ENCODE measurements at regions not wholly inside any gene's neighbourhood (a gene's known extent, or its start where the extent isn't known, plus 50 kb on each side); places are given as distances from the start of the nearest gene placed in this dataset.

DNA sequence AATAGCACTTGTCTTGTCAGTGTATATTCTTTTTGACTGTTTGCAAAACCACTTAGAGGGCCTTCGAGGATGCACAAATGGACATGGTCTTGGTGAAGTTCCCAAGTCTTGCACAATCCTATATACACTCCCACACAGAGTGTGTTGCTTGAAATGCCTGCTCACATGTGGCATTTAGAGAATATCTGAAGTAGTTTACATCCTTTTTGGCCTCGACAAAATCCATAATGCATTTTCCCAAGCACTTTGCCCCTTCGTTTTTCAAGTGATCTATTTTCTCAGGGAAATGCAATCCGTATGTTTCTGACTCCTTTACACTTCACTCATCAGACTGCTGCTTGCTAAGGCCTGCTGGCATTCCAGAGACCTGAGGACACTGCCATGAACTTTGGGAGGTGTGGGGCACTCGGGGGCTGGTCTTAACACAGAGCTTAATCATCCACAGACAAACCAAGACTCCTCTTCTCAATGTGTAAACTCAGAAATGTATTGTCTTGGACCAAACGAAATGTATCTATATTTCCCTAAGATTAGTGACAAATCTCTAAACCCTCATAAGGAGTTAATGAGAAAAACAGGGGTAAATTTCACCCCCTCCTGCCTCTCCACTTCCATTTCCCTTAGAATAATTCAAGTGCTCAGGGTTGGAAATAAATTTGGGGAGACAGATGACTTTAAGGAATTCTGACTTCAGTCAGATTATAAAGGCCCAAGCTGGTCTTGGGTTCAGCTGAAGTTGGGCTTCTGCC is 219.3 kb upstream of the APCDD1 start:
- TF ChIP-seq TAF1 (IDR thresholded peaks at IDR 0.05; ENCODE audit: low read depth) (no peak), CEBPB (IDR thresholded peaks at IDR 0.05) (peak; percentile 7; the same call in 1 of the 2 replicates), RAD21 (IDR thresholded peaks at IDR 0.05; ENCODE audit: low read depth) (no peak)

- no peak for TF ChIP-seq ZBTB7A (IDR thresholded peaks at IDR 0.05; ENCODE audit: low read depth)
- TF ChIP-seq CEBPB (IDR thresholded peaks at IDR 0.05) = no peak
- no peak for TF ChIP-seq MAX (IDR thresholded peaks at IDR 0.05)
- no peak for TF ChIP-seq EGR1 (IDR thresholded peaks at IDR 0.05)
- TF ChIP-seq EP300 (IDR thresholded peaks at IDR 0.05; ENCODE audit: borderline replicate concordance) = no peak
- no peak for TF ChIP-seq RAD21 (IDR thresholded peaks at IDR 0.05; ENCODE audit: low read depth)
- TF ChIP-seq FOXM1 (IDR thresholded peaks at IDR 0.05; ENCODE audit: borderline replicate concordance, low read depth) = no peak
- TF ChIP-seq NFIC (IDR thresholded peaks at IDR 0.05) = no peak
- no peak for TF ChIP-seq TCF12 (IDR thresholded peaks at IDR 0.05; ENCODE audit: low read depth)
- TF ChIP-seq TEAD4 (IDR thresholded peaks at IDR 0.05) = no peak
- TF ChIP-seq TAF1 (IDR thresholded peaks at IDR 0.05; ENCODE audit: low read depth) = no peak
- TF ChIP-seq YY1 (IDR thresholded peaks at IDR 0.05; ENCODE audit: low read depth) = no peak
- no peak for TF ChIP-seq REST (IDR thresholded peaks at IDR 0.05; ENCODE audit: low read depth)
- no peak for TF ChIP-seq CREB1 (IDR thresholded peaks at IDR 0.05; ENCODE audit: low read depth)
- no peak for TF ChIP-seq USF1 (IDR thresholded peaks at IDR 0.05)
Observed at GRCh38 chr18:10235661-10235952, 218.8 kb upstream of the APCDD1 start.

DNA sequence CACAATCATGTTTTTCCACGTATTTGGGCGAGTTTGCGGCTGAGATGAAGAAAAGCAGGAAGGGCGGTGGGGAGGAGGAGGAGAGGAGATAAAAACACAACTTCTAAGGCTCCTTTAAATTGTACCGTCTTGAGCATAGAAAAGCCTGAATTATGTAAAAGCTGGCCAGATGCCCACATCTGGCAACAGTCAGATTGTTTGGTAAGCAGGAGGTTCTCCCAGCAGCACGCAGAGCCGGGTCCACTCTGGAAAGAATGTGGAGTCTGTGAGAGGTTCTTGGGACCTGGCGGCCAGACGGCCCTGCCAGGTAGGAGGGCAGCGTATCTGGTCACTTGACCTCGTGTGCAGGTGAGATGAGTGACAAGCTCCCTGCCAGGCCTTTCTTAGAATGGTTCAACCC is 215.3 kb upstream of the APCDD1 start:
- TF ChIP-seq EP300 (IDR thresholded peaks at IDR 0.05; ENCODE audit: borderline replicate concordance) (no peak), NFIC (IDR thresholded peaks at IDR 0.05) (no peak), EGR1 (IDR thresholded peaks at IDR 0.05) (no peak), TEAD4 (IDR thresholded peaks at IDR 0.05) (no peak), MAX (IDR thresholded peaks at IDR 0.05) (no peak), CREB1 (IDR thresholded peaks at IDR 0.05; ENCODE audit: low read depth) (no peak), CEBPB (IDR thresholded peaks at IDR 0.05) (no peak)

GRCh38 chr18:10239991-10240634 is 214.3 kb upstream of the APCDD1 start:
- TF ChIP-seq NFIC (IDR thresholded peaks at IDR 0.05) = no peak
- no peak for TF ChIP-seq TAF1 (IDR thresholded peaks at IDR 0.05; ENCODE audit: low read depth)
- no peak for TF ChIP-seq USF1 (IDR thresholded peaks at IDR 0.05)
- no peak for TF ChIP-seq CREB1 (IDR thresholded peaks at IDR 0.05; ENCODE audit: low read depth)
- no peak for TF ChIP-seq RAD21 (IDR thresholded peaks at IDR 0.05; ENCODE audit: low read depth)
- no peak for TF ChIP-seq TEAD4 (IDR thresholded peaks at IDR 0.05)
- no peak for TF ChIP-seq EGR1 (IDR thresholded peaks at IDR 0.05)
- TF ChIP-seq FOXM1 (IDR thresholded peaks at IDR 0.05; ENCODE audit: borderline replicate concordance, low read depth) = no peak
- TF ChIP-seq CEBPB (IDR thresholded peaks at IDR 0.05) = no peak
- no peak for TF ChIP-seq ZBTB7A (IDR thresholded peaks at IDR 0.05; ENCODE audit: low read depth)
- TF ChIP-seq MAX (IDR thresholded peaks at IDR 0.05) = no peak
- no peak for TF ChIP-seq EP300 (IDR thresholded peaks at IDR 0.05; ENCODE audit: borderline replicate concordance)
- no peak for TF ChIP-seq REST (IDR thresholded peaks at IDR 0.05; ENCODE audit: low read depth)
- TF ChIP-seq YY1 (IDR thresholded peaks at IDR 0.05; ENCODE audit: low read depth) = no peak

- no peak for TF ChIP-seq NFIC (IDR thresholded peaks at IDR 0.05)
- no peak for TF ChIP-seq USF1 (IDR thresholded peaks at IDR 0.05)
- no peak for TF ChIP-seq TEAD4 (IDR thresholded peaks at IDR 0.05)
- TF ChIP-seq TAF1 (IDR thresholded peaks at IDR 0.05; ENCODE audit: low read depth) = no peak
- no peak for TF ChIP-seq REST (IDR thresholded peaks at IDR 0.05; ENCODE audit: low read depth)
- TF ChIP-seq EGR1 (IDR thresholded peaks at IDR 0.05) = no peak
- TF ChIP-seq EP300 (IDR thresholded peaks at IDR 0.05; ENCODE audit: borderline replicate concordance) = no peak
- no peak for TF ChIP-seq FOXM1 (IDR thresholded peaks at IDR 0.05; ENCODE audit: borderline replicate concordance, low read depth)
- no peak for TF ChIP-seq CEBPB (IDR thresholded peaks at IDR 0.05)
- TF ChIP-seq MAX (IDR thresholded peaks at IDR 0.05) = no peak
- no peak for TF ChIP-seq ZBTB7A (IDR thresholded peaks at IDR 0.05; ENCODE audit: low read depth)
- TF ChIP-seq CREB1 (IDR thresholded peaks at IDR 0.05; ENCODE audit: low read depth) = no peak
- TF ChIP-seq RAD21 (IDR thresholded peaks at IDR 0.05; ENCODE audit: low read depth) = no peak
- TF ChIP-seq TCF12 (IDR thresholded peaks at IDR 0.05; ENCODE audit: low read depth) = no peak
- no peak for TF ChIP-seq YY1 (IDR thresholded peaks at IDR 0.05; ENCODE audit: low read depth)
Observed at GRCh38 chr18:10240973-10241372, 213.5 kb upstream of the APCDD1 start.

Measured in Ishikawa (cell line).